Neural progenitor cell (in vitro differentiated cells): ENCODE measurements at regions not wholly inside any gene's neighbourhood (a gene's known extent, or its start where the extent isn't known, plus 50 kb on each side); places are given as distances from the start of the nearest gene placed in this dataset.

Experiments used
- EZH2 ChIP-seq: fragments of 200-600 bp; sonication (generic); IDR thresholded peaks from 2 replicates; pipeline ENCODE4 v1.6.1; 2017; ENCODE audit warnings: antibody characterized with exemption, mild to moderate bottlenecking, moderate library complexity
- TF ChIP-seq, protein P1 (sequence below): fragments of 200-600 bp; sonication (generic); IDR thresholded peaks from 2 replicates; pipeline ENCODE4 v1.5.1; 2017; ENCODE audit warnings: antibody characterized with exemption, mild to moderate bottlenecking

DNA sequence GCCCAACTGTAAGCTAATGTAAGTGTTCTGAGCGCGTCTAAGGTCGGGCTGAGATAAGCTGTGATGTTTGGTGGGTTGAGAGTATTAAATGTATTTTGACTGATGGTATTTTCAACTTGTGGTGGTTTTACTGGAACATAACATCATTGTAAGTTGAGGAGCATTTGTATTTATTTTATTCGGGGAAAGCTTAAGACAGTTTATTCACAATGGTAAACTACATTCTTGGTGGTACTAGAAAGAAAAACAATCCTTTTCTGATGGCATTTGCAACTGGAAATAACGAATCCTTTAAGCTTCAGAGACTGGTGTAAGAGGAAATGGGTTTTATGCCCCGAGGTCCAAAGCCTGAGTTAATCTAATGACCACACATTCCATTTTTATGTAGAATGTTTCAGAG is 283.3 kb upstream of the NETO1 start:
- TF ChIP-seq, protein P1, sequence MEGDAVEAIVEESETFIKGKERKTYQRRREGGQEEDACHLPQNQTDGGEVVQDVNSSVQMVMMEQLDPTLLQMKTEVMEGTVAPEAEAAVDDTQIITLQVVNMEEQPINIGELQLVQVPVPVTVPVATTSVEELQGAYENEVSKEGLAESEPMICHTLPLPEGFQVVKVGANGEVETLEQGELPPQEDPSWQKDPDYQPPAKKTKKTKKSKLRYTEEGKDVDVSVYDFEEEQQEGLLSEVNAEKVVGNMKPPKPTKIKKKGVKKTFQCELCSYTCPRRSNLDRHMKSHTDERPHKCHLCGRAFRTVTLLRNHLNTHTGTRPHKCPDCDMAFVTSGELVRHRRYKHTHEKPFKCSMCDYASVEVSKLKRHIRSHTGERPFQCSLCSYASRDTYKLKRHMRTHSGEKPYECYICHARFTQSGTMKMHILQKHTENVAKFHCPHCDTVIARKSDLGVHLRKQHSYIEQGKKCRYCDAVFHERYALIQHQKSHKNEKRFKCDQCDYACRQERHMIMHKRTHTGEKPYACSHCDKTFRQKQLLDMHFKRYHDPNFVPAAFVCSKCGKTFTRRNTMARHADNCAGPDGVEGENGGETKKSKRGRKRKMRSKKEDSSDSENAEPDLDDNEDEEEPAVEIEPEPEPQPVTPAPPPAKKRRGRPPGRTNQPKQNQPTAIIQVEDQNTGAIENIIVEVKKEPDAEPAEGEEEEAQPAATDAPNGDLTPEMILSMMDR = no peak
- TF ChIP-seq EZH2 = no peak
